ENCODE measurements at regions not wholly inside any gene's neighbourhood (a gene's known extent, or its start where the extent isn't known, plus 50 kb on each side); places are given as distances from the start of the nearest gene placed in this dataset.

DNA sequence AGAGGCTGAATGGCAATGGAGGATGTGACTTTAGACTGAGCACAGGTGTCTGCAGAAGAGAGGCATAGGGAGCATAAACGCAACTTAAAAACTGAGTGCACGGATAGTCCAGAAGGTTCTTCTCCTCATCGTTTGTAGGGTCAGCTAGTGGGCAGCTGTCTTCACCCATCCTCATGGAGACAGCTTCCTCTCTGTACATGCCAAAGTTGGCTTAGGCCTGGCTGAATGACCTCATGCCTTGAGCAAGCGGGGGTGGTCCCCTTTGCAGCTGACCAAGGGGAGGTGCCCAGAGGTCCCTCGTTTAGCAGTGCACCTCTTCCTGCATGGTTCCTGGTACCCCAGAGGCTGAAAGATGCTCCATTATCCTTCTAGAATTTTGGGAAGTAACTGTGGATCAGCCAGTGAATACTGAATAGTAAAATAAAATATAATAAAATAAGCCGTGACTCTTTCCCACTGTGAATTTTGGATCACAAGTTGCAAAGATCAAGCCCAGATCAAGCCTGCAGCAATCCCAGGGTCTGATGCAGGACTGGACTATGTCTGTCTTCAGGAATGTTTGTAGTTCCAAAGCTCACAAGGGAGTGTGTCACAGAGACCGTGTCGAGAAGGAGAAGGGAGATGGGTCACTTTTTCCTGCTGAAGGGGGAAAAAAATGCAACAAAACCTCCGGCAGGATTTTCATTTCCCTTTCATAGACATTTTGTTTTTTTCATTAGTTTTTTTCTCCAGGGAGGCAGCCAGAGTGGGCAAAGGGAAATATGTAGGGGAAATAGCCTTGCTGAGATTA is 295.3 kb upstream of the MKI67 start:
- no peak for DNase-seq (ENCODE audit: low read depth in 3 of 3)

DNA sequence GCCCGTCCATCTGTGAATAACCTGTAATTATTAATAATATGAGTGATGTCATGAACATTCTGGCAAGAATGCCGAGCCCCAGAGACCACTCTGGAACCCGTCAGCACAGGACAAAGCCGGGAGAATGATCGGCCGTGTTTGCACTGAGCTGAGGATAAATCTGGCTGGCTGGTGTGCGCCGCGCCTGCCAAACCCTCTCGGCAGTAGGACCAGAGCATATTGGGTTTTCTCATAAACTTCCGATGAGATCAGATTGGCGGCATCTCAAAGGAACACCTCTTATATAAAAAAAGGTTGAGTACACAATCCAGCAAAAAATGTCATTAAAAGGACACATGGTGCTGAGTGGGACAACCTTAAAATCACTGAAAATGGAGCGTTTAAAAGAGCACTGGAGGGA is 296.0 kb upstream of the MKI67 start:
- DNase-seq (ENCODE audit: low read depth in 3 of 3) = no peak

DNA sequence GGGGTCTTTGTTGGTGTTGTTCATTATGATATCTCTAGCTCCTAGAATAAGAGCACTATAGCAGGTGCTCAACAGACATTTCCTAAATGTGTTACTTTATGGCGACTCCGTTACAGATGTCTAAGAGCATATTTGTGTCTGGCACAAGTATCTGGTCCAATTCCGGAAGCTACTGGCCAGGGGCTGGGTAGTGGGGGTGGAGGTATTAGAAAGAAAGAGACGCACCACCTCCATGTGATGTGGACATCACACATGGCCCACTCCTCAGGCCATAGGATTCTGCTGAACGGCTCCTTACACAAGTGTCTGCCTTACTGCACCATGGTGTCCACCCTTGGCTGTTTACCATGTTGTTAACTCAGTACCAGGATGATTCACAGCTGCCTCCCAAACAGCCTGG is 296.8 kb upstream of the MKI67 start:
- DNase-seq (ENCODE audit: low read depth in 3 of 3) = no peak

DNA sequence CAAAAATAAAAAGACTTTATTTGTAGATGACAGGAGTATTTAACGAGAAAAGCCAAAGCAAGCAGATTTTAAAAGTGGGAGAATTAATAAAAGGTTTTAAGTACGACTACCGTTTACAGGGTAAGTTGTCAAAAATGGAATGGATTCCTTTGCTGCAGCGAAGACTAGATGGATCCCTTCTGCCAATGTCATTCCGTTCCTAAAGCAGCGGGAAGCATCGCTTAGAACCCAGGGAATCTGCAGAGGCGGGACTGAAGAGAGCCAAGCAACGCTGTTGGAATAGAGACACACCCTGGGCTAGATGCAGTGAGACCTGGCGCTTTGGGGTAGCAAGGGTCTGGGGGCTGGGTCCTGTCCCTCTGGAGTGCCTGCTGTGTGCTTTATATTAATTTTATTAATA is 303.1 kb upstream of the MKI67 start:
- no peak for DNase-seq (ENCODE audit: low read depth in 3 of 3)

DNA sequence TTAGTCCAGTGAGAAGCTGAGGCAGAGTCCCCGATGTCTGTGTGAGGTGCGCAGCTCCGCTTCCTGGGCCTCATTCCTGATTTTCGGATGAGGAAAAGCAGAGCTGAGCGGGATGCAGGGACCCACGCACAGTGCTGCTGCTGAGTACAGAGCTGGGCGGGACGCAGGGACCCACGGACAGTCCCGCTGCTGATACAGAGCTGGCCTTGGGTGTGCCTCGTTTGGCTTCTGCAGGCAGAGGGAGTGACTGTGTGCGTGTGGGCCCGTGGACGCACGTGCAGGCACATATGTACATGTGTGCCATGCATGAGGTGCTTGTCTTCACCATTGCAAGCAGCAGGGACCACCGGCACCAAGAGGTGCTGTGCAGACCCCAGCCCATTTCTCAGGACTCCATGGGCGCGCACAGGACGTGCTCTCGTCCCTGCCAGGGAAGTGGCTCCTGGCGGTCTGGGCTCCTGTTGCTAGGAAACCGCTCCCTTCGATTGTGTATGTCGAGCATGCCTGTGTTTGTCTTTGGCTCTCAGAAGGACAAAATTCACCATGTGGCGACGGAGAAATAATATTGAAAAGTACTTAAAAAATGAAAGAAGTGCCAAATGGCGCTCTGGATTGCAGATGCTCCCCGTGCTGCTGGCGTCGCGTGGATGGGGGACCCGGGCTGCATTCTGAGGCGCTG is 303.8 kb upstream of the MKI67 start:
- DNase-seq (ENCODE audit: low read depth in 3 of 3) = no peak

DNA sequence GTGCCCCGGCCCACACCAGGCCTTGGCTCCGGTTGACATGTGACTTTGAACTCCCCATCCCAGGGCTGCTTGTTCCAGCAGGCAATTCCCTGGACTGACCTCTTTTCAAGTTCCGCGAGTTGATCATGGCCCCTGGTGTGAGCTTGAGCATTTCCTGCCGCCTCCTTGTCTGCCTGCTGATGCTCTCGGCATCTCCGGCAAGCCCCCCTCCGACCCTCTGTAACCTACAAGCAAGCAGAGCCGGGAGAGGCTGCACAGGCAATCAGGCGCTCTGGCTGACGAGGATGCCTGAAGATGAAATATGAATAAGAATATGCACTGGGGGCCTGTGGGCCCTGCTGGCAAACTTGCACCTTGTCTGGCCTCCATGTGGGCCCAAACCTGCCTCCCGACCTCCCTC is 304.9 kb upstream of the MKI67 start:
- no peak for DNase-seq (ENCODE audit: low read depth in 3 of 3)

DNA sequence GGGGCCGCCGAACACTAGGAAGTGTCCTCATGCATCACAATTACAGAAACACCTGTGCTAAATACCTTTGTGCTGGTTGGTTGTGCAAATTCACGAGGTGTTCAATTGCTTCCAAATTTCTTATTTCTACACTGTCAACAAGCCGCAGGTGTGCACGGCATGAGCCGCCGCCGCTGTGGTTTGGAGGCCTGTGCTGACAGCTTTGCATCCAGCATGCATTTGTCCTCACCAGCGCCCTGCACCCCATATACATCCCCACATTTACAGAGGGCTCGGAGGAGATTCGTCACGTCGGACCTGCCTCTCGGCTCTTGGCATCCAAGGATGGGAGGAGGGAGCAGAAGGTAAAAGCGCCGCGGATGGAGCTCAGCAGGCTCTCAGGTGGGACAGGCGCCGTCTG is 305.3 kb upstream of the MKI67 start:
- DNase-seq (ENCODE audit: low read depth in 3 of 3) = no peak

DNA sequence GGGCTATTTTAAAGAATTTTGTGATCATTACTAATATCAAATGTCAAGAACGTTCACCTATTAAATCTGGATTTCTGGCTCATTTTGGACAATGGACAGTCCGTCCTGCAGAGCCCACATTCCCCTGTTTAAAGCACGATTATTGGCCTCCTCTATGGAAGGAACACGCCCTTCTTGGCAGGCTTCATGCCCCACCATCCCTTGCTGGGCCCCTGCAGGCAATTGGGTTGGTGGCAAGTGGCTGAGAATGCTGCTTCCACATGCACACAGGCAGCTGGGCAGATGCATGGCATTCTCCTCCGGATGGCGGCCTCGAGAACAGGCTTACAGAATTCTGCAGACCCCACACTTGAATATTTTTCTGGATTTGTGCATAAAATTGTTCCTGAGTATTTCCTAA is 305.8 kb upstream of the MKI67 start:
- DNase-seq (ENCODE audit: low read depth in 3 of 3) = no peak

DNA sequence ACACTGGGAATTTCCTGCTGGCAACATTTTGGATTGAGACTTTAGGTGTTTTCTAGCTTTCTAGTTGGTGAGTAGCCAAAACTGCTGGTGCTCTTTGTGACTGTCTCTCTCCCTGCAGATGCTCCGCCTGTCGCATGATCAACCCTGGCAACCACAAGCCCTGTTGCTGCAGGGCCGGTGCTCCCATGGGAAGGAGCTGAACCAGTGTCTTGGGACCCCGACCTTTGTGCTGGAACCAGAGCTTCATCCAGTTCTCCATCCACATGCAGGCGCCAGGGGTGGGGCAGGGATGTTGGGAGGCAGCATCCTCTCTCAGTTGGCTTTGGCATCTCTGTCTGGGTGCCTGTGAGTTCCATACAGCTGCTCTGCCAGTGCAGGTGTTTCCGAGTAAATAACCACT is 306.2 kb upstream of the MKI67 start:
- DNase-seq (ENCODE audit: low read depth in 3 of 3) = no peak

DNA sequence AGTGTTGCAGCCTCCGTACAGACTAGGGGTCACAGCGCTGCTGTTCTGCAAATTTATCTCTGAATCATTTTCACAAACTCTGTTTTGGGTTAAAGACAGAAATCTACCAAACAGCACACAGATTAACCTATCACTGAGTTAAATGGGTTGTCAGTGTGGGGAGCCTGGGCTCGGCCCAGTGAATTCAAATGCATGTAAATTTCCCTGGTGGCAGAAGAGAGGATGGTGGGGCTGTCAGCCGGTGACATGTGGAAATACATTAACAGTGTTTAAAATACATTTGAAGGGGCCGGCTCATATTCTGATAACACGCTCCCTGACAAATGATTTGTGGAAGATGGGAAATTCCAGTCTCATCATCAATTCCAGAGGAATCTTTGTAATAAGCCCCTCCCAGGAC is 309.6 kb upstream of the MKI67 start:
- no peak for DNase-seq (ENCODE audit: low read depth in 3 of 3)

DNA sequence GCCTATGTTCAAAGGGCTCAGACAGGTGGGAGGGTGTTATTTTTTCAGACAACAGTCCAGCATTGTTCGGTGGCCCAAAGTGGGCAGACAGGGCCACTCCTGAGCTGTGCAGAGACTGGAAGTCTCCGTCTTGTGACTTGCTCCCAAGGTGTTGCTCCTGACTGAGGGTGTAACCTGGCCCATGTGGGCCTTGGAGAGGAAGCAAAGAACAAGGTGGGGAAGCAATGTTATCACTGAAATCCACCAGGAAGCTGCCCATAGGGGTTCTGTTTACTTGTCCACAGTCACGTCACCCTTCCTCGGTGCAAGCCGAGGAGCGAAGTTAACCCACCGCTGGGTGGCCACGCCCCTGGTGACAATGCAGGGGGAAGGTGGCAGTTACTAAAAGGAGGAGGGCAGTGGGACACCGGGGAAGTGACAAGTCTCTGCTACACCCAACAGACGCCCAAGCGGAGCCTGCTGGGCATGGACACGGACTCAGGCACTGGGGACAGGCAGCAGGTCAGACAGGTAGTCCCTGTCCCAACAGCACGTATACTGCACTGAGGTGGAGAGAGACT is 311.6 kb upstream of the MKI67 start:
- no peak for DNase-seq (ENCODE audit: low read depth in 3 of 3)

DNA sequence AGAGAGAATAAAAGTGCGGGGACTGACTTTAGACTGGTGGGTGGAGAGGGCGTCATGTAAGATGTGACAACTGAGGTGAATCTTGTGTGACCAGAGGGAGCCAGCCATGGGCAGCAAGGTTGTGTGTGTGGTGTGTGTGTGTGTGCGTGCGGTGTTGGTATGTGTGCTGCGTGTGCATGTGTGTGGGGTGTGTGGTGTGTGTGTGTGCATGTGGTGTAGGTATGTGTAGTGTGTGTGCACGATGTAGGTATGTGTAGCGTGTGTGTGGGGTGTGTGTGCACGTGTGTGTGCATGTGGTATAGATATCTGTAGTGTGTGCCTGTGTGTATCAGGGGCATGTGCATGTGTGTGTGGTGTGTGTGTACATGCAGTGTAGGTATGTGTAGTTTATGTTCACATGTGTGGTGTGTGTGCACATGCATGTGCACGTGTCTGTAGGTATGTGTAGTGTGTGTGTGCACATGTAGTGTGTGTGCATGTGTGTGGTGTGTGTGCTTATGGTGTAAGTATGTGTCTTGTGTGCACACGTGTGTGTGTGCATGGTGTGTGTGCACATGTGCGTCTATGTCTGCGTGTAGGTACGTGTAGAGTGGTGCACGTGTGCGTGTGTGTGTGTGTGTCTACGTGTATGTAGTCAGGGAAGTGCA is 312.3 kb upstream of the MKI67 start:
- no peak for DNase-seq (ENCODE audit: low read depth in 3 of 3)

DNA sequence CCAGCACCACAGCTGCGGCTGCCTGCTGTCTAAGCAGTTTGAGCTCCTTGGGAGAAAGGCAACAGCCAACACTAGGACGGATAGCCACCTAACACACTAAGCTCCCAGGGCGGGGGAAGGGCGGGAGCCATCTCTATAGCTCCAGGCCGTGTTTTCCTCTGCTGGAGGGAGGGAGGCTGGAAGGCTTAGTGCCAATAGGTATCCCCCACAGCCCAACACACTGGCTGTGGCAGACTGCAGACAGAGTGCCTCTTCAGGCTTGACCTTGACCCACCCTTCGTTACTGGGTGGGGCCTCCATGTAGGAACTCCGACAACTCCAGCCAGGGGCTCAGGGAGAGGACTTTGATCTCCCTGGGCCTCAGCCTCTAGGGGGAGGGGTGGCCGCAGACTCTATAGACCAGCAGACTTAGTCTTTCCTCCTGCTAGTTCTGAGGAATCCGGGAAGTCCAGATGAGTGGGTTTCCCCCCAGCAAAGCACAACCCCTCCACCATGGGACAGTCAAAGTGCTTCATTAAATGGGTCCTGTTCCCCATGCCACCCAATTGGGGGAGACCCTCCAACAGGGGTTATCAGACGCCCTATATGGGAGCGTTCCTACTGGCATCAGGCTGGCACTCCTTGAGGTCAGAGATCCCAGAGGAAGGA is 314.4 kb upstream of the MKI67 start:
- no peak for DNase-seq (ENCODE audit: low read depth in 3 of 3)

DNA sequence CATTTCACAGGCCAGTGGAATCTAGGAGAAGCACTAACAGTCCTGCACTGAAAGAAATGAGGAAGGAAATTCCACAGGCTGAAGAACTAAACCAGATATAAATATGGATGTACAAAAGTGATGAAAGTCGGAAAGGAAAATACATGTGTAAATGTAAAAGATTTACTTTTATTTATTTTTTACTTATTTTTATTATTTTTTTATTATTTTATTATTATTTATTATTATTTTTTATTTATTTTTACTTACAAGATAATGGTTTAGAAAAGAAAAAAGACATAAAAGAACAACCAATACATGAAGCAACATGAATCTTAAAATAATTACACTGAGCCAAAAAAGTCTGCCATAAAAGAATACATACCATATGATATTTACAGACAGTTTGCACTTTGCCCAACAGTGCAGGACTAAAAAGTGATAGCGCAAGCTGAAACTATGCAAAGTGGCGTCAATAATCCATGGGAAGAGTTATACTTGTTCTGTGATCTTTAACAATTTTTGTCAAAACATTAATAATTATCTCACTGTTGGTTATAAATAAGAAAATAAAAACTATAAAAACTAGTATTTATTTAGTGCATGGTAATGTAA is 317.8 kb upstream of the MKI67 start:
- no peak for DNase-seq (ENCODE audit: low read depth in 3 of 3)

DNA sequence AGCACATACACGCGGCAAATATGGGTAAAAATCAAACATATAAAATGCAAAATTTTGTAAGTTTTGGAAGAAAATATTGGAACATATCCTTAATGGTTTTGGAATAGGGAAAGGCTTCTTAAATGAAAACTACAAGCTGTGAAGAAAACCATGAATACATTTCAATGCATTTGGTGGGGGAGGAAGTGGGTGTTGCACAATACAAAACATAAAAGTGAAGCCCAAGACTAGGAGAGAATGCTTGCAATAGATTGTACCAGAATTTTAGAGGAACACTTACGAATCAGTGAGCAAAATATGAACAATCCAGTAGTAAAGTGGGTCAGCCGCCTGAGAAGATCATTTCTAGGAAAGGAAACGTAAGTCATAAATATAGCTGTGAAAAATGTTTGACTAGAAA is 322.6 kb upstream of the MKI67 start:
- no peak for DNase-seq (ENCODE audit: low read depth in 3 of 3)

DNA sequence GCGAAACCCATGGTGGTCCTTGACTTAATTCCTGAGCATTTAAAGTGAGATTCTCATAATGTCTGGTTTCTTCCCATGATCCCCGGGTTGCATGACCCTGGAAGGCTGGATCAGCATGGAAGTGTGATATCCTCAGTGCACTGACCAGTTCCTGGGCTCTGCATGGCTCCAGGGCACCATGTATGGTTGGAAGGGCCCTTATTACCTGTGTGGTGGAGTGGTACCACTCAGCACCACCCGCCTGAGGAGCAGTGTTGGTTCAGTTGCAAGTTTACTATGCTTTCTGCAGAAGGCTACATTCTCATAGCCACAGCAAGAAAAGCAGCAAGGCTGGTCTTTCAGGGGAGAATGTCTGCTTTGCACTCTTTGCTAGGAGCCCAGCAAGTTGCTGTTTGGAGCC is 325.7 kb upstream of the MKI67 start:
- DNase-seq (ENCODE audit: low read depth in 3 of 3) = no peak

DNA sequence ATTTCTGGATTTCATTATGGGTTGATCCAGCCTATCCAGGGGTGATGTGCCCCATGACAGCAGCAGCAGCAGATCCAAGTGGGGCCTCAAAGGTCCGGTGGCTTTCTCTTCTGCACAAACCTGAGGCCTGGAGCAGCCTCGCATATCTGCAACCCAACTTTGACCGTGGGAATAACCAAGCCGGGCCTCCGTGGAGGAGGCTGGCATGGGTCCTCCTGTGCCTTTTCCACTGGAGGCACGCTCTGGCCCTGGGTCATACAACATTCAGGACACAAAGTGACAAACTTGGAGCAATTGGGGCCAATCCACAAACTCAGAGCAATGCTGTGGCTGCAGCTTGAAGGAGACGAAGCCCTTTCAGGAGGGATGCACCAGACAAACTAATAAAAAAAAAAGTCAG is 330.0 kb upstream of the MKI67 start:
- DNase-seq (ENCODE audit: low read depth in 3 of 3) = no peak

DNA sequence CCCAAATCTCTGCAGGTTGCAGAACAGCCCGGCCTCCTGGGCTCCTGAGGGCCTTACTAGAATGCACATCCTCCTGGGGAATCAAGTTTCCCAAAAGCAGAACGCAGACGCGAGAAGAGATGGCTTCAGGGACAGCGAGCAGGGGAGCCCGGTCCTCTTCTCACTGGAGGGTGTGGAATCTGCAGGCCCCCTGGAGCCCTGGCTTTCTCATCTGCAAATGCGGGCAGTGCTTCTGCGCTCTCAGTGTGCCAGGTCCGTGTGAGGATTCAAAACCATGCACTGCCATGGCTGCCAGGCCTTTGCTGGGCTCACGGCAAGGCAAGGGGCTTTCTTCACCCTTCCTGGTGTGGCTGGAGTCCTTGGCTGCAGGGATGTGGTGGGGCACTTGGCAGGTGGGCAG is 330.9 kb upstream of the MKI67 start:
- DNase-seq (ENCODE audit: low read depth in 3 of 3) = no peak

DNA sequence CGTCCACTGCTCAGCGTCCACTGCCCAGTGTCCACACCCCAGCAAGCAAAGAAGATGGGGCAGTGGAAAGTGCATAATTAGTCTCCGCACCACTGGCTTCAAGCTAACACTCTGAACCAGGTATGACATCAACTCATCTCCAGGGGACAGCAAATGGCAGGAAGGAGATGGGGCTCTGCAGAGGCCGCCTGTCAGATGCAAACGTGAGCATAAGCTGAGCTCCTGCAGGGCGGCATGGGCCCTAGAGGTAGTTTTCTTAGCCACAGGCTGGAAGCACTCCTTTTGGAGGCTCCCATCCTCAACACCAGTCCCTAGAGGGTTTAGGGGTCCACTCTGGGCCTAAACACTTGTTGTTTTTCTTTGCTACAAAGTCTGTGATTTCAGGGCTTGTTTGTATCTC is 335.8 kb upstream of the MKI67 start:
- DNase-seq (ENCODE audit: low read depth in 3 of 3) = no peak

DNA sequence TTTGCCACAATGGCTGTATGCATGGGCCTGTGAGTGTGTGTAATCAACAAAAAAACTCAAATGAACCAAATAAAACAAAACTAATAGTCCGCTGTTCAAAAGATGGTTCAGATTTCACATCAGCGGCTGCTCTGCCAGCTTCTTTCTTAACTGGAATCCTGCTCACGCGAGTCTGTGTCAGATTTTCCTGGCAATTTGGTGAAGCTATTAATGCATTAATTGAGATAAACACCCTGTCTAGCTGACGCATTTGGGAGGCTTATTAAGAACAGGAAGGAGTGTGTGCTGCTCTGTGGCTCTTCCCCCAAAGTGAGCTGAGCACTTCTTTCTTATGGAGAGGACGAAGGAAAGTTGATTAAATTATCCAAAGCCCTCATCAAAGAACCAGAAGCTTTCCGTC is 336.6 kb upstream of the MKI67 start:
- no peak for DNase-seq (ENCODE audit: low read depth in 3 of 3)

DNA sequence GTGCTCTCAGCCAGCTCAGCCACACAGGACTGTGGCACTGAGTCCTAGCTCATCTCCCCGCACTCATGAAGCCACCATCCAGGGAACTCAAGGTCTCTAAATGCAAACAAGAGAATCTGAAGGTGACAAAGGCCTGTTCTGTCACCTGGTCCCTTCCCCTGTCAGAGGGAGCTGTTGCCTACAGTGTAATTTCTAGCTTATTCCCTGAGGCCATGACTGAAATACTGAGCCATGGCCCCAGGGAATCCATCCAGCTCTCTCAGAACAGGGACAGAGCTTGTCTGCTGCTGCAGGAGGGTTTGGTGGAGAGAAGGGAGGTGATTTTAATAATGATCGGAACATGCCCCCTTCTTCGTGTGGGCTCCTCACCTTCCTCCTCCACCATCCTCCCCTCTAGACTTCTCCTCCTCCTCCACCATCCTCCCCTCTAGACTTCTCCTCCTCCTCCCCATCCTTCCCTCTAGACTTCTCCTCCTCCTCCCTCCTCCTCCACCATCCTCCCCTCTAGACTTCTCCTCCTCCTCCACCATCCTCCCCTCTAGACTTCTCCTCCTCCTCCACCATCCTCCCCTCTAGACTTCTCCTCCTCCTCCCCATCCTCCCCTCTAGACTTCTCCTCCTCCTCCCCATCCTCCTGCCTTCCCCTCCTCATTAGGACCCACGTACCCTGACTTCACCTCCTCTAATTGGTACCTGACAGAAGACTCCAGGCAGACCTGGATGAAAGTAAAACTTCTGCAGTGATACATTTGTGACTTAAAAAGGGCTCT is 338.0 kb upstream of the MKI67 start:
- no peak for DNase-seq (ENCODE audit: low read depth in 3 of 3)
